Activated CD8-positive, alpha-beta T cell treated with anti-CD3 and anti-CD28 coated beads for 36 hours (primary cell): ENCODE measurements at regions not wholly inside any gene's neighbourhood (a gene's known extent, or its start where the extent isn't known, plus 50 kb on each side); places are given as distances from the start of the nearest gene placed in this dataset.

Experiments used
- ATAC-seq: fragments of 200-7000 bp; cut with Tn5 transposase; one replicate; pipeline ENCODE4 v1.10.0; 2021; ENCODE audit warnings: mild to moderate bottlenecking, moderate library complexity
- CTCF ChIA-PET: fragments of 350-600 bp; sonication (Branson Sonifier 250); formaldehyde crosslinking; loops from one replicate; lab custom pipeline; 2021; ENCODE audit warnings: antibody characterized with exemption; lab: Charles Lee
- POLR2A ChIA-PET: fragments of 350-600 bp; sonication (Branson Sonifier 250); formaldehyde crosslinking; loops from one replicate; lab custom pipeline; 2021; ENCODE audit warnings: antibody characterized with exemption; lab: Charles Lee
- DNase-seq: peaks from one replicate; pipeline ENCODE4 v3.0.0-alpha.2; 2020
- H3K27ac Mint-ChIP-seq: one replicate; pipeline ENCODE4 v1.8.0; 2021; ENCODE audit warnings: mild to moderate bottlenecking, mixed read lengths
- H3K27me3 Mint-ChIP-seq: one replicate; pipeline ENCODE4 v1.8.0; 2021; ENCODE audit warnings: mixed read lengths
- H3K36me3 Mint-ChIP-seq: one replicate; pipeline ENCODE4 v1.8.0; 2021; ENCODE audit warnings: low read depth, mixed read lengths
- H3K4me1 Mint-ChIP-seq: one replicate; pipeline ENCODE4 v1.8.0; 2021; ENCODE audit warnings: low read depth, mixed read lengths
- H3K4me3 Mint-ChIP-seq: one replicate; pipeline ENCODE4 v1.8.0; 2021; ENCODE audit warnings: mild to moderate bottlenecking, moderate library complexity, mixed read lengths
- H3K9me3 Mint-ChIP-seq: one replicate; pipeline ENCODE4 v1.8.0; 2021; ENCODE audit warnings: mixed read lengths
- CTCF ChIP-seq: fragments of 200-600 bp; IDR thresholded peaks from one replicate; pipeline ENCODE4 v1.8.0; 2022; ENCODE audit warnings: antibody characterized with exemption, mild to moderate bottlenecking
- intact Hi-C: fragments of 100-400 bp; cut with micrococcal nuclease; formaldehyde crosslinking; loops from one replicate; pipeline ENCODE4 v1.10.0; 2022

- ChIA-PET CTCF (no interaction called here), POLR2A (no interaction called here)
- H3K36me3 Mint-ChIP-seq = no peaks in the 10 kb centered on the region
- DNase-seq = no peak
- intact Hi-C loops = no loop called here
- H3K27me3 Mint-ChIP-seq = no peaks in the 10 kb centered on the region
- H3K27ac Mint-ChIP-seq = no peak overlapping the region
- H3K4me1 Mint-ChIP-seq = no peaks in the 10 kb centered on the region
- H3K9me3 Mint-ChIP-seq = peaks cover 2% of the 10 kb centered on the region
- no peak overlapping the region for H3K4me3 Mint-ChIP-seq
- TF ChIP-seq CTCF = no peak
- ATAC-seq = no peak
Observed at GRCh38 chr1:82858031-82858430, 1057.3 kb downstream of the ADGRL2 start.

GRCh38 chr1:82849460-82849859 lies 1048.7 kb downstream of the ADGRL2 start:
- CTCF ChIA-PET = no interaction called here
- POLR2A ChIA-PET = no interaction called here
- ATAC-seq (no peak), DNase-seq (no peak)
- no peaks in the 10 kb centered on the region for H3K36me3 Mint-ChIP-seq
- no peak overlapping the region for H3K27ac Mint-ChIP-seq
- no peaks in the 10 kb centered on the region for H3K9me3 Mint-ChIP-seq
- H3K4me1 Mint-ChIP-seq = no peaks in the 10 kb centered on the region
- intact Hi-C loops = no loop called here
- no peak for TF ChIP-seq CTCF
- no peaks in the 10 kb centered on the region for H3K27me3 Mint-ChIP-seq
- H3K4me3 Mint-ChIP-seq = no peak overlapping the region

- TF ChIP-seq CTCF = no peak
- Mint-ChIP-seq H3K36me3 (no peaks in the 10 kb centered on the region), H3K9me3 (no peaks in the 10 kb centered on the region), H3K4me3 (no peak overlapping the region), H3K27me3 (peaks cover 2% of the 10 kb centered on the region), H3K4me1 (no peaks in the 10 kb centered on the region), H3K27ac (no peak overlapping the region)
- ATAC-seq (no peak), DNase-seq (no peak)
- CTCF ChIA-PET = no interaction called here
- intact Hi-C loops = no loop called here
- POLR2A ChIA-PET = no interaction called here
Observed at GRCh38 chr1:82848043-82848442, 1047.3 kb downstream of the ADGRL2 start.

GRCh38 chr1:82845866-82846265 lies 1045.1 kb downstream of the ADGRL2 start:
- intact Hi-C loops = no loop called here
- DNase-seq = no peak
- ChIA-PET CTCF (no interaction called here), POLR2A (no interaction called here)
- Mint-ChIP-seq H3K9me3 (no peaks in the 10 kb centered on the region), H3K4me3 (no peak overlapping the region), H3K36me3 (no peaks in the 10 kb centered on the region), H3K27ac (no peak overlapping the region), H3K27me3 (peaks cover 2% of the 10 kb centered on the region), H3K4me1 (no peaks in the 10 kb centered on the region)
- no peak for TF ChIP-seq CTCF
- no peak for ATAC-seq

- ChIA-PET POLR2A (no interaction called here), CTCF (no interaction called here)
- intact Hi-C loops = no loop called here
- Mint-ChIP-seq H3K27me3 (peaks cover 2% of the 10 kb centered on the region), H3K36me3 (no peaks in the 10 kb centered on the region), H3K27ac (no peak overlapping the region), H3K9me3 (no peaks in the 10 kb centered on the region), H3K4me1 (no peaks in the 10 kb centered on the region), H3K4me3 (no peak overlapping the region)
- DNase-seq = no peak
- ATAC-seq = no peak
- TF ChIP-seq CTCF = no peak
Observed at GRCh38 chr1:82844911-82845827, 1044.4 kb downstream of the ADGRL2 start.
